Caco-2 (cell line): ENCODE measurements at regions not wholly inside any gene's neighbourhood (a gene's known extent, or its start where the extent isn't known, plus 50 kb on each side); places are given as distances from the start of the nearest gene placed in this dataset.

Source experiments
- BruUV-seq: library from RNA; stranded (reverse); fragments of 400-500 nt; replicated peaks from 2 replicates; lab custom pipeline; 2021; lab: Mats Ljungman, UMichigan
- CTCF ChIA-PET: fragments of 300-600 bp; sonication (Branson Sonifier 250); formaldehyde crosslinking; loops from one replicate; lab custom pipeline; 2022; ENCODE audit warnings: antibody characterized with exemption; lab: Charles Lee
- POLR2A ChIA-PET: fragments of 300-600 bp; sonication (Branson Sonifier 250); formaldehyde crosslinking; loops from one replicate; lab custom pipeline; 2022; ENCODE audit warnings: antibody characterized with exemption; lab: Charles Lee
- DNase-seq, 2 experiments: peaks; one replicate each; pipeline versions ENCODE4 v3.0.0 to v3.0.0-alpha.2; 2020 to 2022
- H3K27me3 ChIP-seq: replicated peaks from 2 replicates; pipeline ENCODE4 v1.6.0; 2011; ENCODE audit warnings: low read length; ENCODE audit not compliant: control insufficient read depth, insufficient read depth
- H3K36me3 ChIP-seq: 2 replicates; pipeline ENCODE4 v1.5.1; 2011; ENCODE audit warnings: low read length; ENCODE audit not compliant: control insufficient read depth, insufficient read depth
- H3K4me1 ChIP-seq: fragments of 250-450 bp; sonication (Bioruptor Pico); 2 replicates; pipeline ENCODE4 v1.5.1; 2020; ENCODE audit warnings: mild to moderate bottlenecking
- H3K4me3 ChIP-seq: 2 replicates; pipeline ENCODE4 v1.5.1; 2011; ENCODE audit warnings: low read depth, mild to moderate bottlenecking, control low read depth, low read length
- H3K9me3 ChIP-seq: fragments of 250-450 bp; sonication (Bioruptor Pico); 2 replicates; pipeline ENCODE4 v1.5.1; 2020; ENCODE audit warnings: mild to moderate bottlenecking, moderate library complexity
- H3K27ac Mint-ChIP-seq: one replicate; pipeline ENCODE4 v1.8.0; 2022; ENCODE audit warnings: mixed read lengths; ENCODE audit not compliant: unreplicated experiment
- H3K27me3 Mint-ChIP-seq: one replicate; pipeline ENCODE4 v1.8.0; 2022; ENCODE audit warnings: mixed read lengths; ENCODE audit not compliant: insufficient read depth, unreplicated experiment
- H3K36me3 Mint-ChIP-seq: one replicate; pipeline ENCODE4 v1.8.0; 2022; ENCODE audit warnings: mild to moderate bottlenecking, mixed read lengths; ENCODE audit not compliant: insufficient read depth, unreplicated experiment
- H3K4me1 Mint-ChIP-seq: one replicate; pipeline ENCODE4 v1.8.0; 2022; ENCODE audit warnings: low read depth, mixed read lengths; ENCODE audit not compliant: unreplicated experiment
- H3K4me3 Mint-ChIP-seq: one replicate; pipeline ENCODE4 v1.8.0; 2022; ENCODE audit warnings: mild to moderate bottlenecking, moderate library complexity, mixed read lengths; ENCODE audit not compliant: unreplicated experiment
- H3K9me3 Mint-ChIP-seq: one replicate; pipeline ENCODE4 v1.8.0; 2022; ENCODE audit warnings: mixed read lengths; ENCODE audit not compliant: unreplicated experiment
- intact Hi-C: fragments of 100-400 bp; cut with micrococcal nuclease; formaldehyde crosslinking; loops from one replicate; pipeline ENCODE4 v1.10.0; 2022; ENCODE audit not compliant: unreplicated experiment
- TF ChIP-seq, protein P1 (sequence below), 2 experiments: fragments of 200-600 bp in 1 of 2; IDR thresholded peaks; 1 replicate in 1 of 2; 2 replicates in 1 of 2; pipeline versions ENCODE4 v1.5.1 to v1.8.0; 2011 to 2022; ENCODE audit warnings: antibody characterized with exemption in 1 of 2, control low read depth in 1 of 2, inconsistent platforms in 1 of 2, low read depth in 1 of 2, low read length in 1 of 2, mild to moderate bottlenecking in 1 of 2, moderate library complexity in 1 of 2; ENCODE audit not compliant: insufficient read depth in 1 of 2, severe bottlenecking in 1 of 2, unreplicated experiment in 1 of 2

DNA sequence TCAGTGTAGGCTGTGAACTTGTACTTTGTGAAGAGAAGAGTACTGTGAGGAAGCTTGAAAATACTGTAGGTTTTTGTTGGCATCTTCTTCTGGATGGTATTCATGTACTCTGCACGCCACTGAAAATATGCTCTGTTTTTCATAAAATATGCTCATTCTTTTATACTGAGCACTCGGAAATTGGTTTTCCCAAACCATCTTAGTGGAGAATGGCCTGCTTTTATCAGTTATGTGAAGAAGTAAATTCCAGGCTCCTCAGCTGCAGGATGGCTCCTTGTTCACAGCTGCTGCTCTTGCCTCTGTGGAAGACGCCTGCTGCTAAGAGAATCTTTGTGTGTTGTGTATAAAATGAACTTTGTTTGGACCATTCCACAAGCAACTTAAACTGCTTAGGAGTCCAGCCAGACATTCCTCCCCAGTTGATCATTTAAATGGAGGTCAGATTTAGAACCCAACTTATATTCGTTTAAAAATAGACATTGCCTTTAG lies 443.5 kb upstream of the RGS6 start:
- ChIA-PET CTCF (interaction anchor here (1.0 kb wide), 1 partner anchor 62 kb away, joined by 3 read pairs; no protein-coding TSS in a partner anchor), POLR2A (no interaction called here)
- H3K4me3 ChIP-seq, result no peak overlapping the region
- no peaks in the 10 kb centered on the region; the same call in 1 of the 2 replicates for H3K36me3 ChIP-seq
- no peaks in the 10 kb centered on the region for H3K27me3 Mint-ChIP-seq
- H3K4me1 ChIP-seq, result peaks cover 31% of the 10 kb centered on the region
- no peaks in the 10 kb centered on the region for H3K9me3 Mint-ChIP-seq
- no peaks in the 10 kb centered on the region for H3K9me3 ChIP-seq
- no peaks in the 10 kb centered on the region for H3K27me3 ChIP-seq
- intact Hi-C loops, result loop anchor here (2.0 kb wide), 1 partner anchor 62 kb away; no protein-coding TSS in a partner anchor
- peak overlapping the region; percentile 35 for H3K4me3 Mint-ChIP-seq
- H3K4me1 Mint-ChIP-seq, result peaks cover 36% of the 10 kb centered on the region
- H3K27ac Mint-ChIP-seq, result peak overlapping the region; percentile 76
- H3K36me3 Mint-ChIP-seq, result peaks cover 3% of the 10 kb centered on the region
- no peak for DNase-seq
- TF ChIP-seq, protein P1, sequence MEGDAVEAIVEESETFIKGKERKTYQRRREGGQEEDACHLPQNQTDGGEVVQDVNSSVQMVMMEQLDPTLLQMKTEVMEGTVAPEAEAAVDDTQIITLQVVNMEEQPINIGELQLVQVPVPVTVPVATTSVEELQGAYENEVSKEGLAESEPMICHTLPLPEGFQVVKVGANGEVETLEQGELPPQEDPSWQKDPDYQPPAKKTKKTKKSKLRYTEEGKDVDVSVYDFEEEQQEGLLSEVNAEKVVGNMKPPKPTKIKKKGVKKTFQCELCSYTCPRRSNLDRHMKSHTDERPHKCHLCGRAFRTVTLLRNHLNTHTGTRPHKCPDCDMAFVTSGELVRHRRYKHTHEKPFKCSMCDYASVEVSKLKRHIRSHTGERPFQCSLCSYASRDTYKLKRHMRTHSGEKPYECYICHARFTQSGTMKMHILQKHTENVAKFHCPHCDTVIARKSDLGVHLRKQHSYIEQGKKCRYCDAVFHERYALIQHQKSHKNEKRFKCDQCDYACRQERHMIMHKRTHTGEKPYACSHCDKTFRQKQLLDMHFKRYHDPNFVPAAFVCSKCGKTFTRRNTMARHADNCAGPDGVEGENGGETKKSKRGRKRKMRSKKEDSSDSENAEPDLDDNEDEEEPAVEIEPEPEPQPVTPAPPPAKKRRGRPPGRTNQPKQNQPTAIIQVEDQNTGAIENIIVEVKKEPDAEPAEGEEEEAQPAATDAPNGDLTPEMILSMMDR (IDR thresholded peaks at IDR 0.05; ENCODE audit: insufficient read depth in 1 of 2, low read depth in 1 of 2, low read length in 1 of 2, severe bottlenecking in 1 of 2, unreplicated experiment in 1 of 2), result no peak
- BruUV-seq, result no TSS peak

DNA sequence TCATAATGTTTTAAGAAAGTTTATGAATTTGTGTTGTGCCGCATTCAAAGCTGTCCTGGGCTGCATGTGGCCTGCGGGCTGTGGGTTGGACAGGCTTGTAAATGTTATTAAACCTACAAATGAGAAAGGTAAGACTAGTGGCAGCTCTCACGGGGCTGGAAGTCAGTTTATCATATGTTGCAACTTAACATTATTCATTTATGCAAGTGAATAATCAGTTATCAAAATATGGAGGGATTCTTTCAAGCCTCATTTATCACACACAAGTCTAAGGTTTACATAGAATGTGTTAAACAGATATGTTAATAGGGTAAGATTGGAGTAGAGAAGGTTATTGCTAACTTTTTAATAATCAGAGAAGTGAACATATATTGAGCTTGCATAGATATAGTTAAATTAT lies 442.5 kb upstream of the RGS6 start:
- Mint-ChIP-seq H3K9me3 (no peaks in the 10 kb centered on the region), H3K27ac (peak overlapping the region; percentile 76), H3K36me3 (no peaks in the 10 kb centered on the region), H3K27me3 (no peaks in the 10 kb centered on the region), H3K4me1 (peaks cover 33% of the 10 kb centered on the region), H3K4me3 (peak overlapping the region; percentile 35)
- Histone ChIP-seq H3K27me3 (no peaks in the 10 kb centered on the region), H3K4me1 (peaks cover 31% of the 10 kb centered on the region), H3K4me3 (no peak overlapping the region), H3K9me3 (no peaks in the 10 kb centered on the region), H3K36me3 (no peaks in the 10 kb centered on the region)
- ChIA-PET POLR2A (interaction anchor here (0.7 kb wide), 1 partner anchor 14 kb away, joined by 3 read pairs; no protein-coding TSS in a partner anchor), CTCF (interaction anchor here (0.6 to 1.0 kb wide), 2 partner anchors 61 to 402 kb away, joined by 3 read pairs; no protein-coding TSS in a partner anchor)
- TF ChIP-seq, protein P1 (IDR thresholded peaks at IDR 0.05; ENCODE audit: insufficient read depth in 1 of 2, low read depth in 1 of 2, low read length in 1 of 2, severe bottlenecking in 1 of 2, unreplicated experiment in 1 of 2), result no peak
- intact Hi-C loops, result loop anchor here (2.0 kb wide), 1 partner anchor 61 kb away; no protein-coding TSS in a partner anchor
- no peak for DNase-seq
- no TSS peak for BruUV-seq

- no peak overlapping the region for H3K4me3 Mint-ChIP-seq
- ChIA-PET POLR2A (no interaction called here), CTCF (no interaction called here)
- peaks cover 32% of the 10 kb centered on the region for H3K4me1 Mint-ChIP-seq
- H3K27ac Mint-ChIP-seq, result peak overlapping the region; percentile 32
- no peaks in the 10 kb centered on the region for H3K27me3 Mint-ChIP-seq
- Histone ChIP-seq H3K27me3 (no peaks in the 10 kb centered on the region), H3K9me3 (no peaks in the 10 kb centered on the region), H3K4me3 (no peak overlapping the region), H3K4me1 (peaks cover 31% of the 10 kb centered on the region), H3K36me3 (no peaks in the 10 kb centered on the region)
- TF ChIP-seq, protein P1 (IDR thresholded peaks at IDR 0.05; ENCODE audit: insufficient read depth in 1 of 2, low read depth in 1 of 2, low read length in 1 of 2, severe bottlenecking in 1 of 2, unreplicated experiment in 1 of 2), result no peak
- H3K36me3 Mint-ChIP-seq, result peaks cover 6% of the 10 kb centered on the region
- no peak for DNase-seq
- no TSS peak for BruUV-seq
- H3K9me3 Mint-ChIP-seq, result no peaks in the 10 kb centered on the region
- intact Hi-C loops, result no loop called here
Observed at GRCh38 chr14:71491931-71492330, 440.3 kb upstream of the RGS6 start.
